ENCODE measurements at regions not wholly inside any gene's neighbourhood (a gene's known extent, or its start where the extent isn't known, plus 50 kb on each side); places are given as distances from the start of the nearest gene placed in this dataset.

DNA sequence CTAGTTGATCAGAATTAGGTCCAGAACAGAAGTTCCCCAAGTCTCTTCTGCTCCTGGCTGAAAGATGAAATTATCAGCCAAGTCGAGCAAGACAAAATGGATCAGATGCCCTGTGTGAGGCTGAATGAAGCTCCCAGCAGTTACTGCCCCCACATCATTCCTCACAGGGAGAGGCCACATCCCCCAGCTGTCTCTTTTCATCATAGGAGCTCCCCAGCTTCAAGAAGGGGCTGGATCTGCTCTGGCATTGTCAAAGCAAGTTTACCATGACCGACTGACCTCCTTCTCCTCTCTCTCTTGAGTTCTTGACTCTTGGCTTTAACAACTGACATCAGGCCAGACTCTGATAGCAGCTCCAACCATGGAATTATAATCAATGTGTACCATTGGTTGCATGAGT is 133.3 kb upstream of the RAD23B start:
- Histone ChIP-seq H3K4me3 (ENCODE audit: low read length) (no peak overlapping the region), H3K27ac (ENCODE audit: low read depth in 1 of 2, low read length in 2 of 2) (no peak overlapping the region), H3K4me1 (ENCODE audit: insufficient read depth, low read length) (no peaks in the 10 kb centered on the region), H3K9me3 (ENCODE audit: control insufficient read depth in 1 of 2, insufficient read depth in 1 of 2, low read length in 2 of 2) (no peaks in the 10 kb centered on the region), H3K36me3 (ENCODE audit: insufficient read depth, low read length) (no peaks in the 10 kb centered on the region), H3K27me3 (ENCODE audit: control insufficient read depth in 1 of 2, insufficient read depth in 2 of 2, low read length in 2 of 2) (no peaks in the 10 kb centered on the region)
- CTCF ChIA-PET = no interaction called here
- no peak for TF ChIP-seq CTCF (IDR thresholded peaks at IDR 0.05)
- POLR2A ChIA-PET = no interaction called here
- Mint-ChIP-seq H3K4me3 (no peak overlapping the region), H3K9me3 (peaks cover 4% of the 10 kb centered on the region), H3K27me3 (peaks cover 15% of the 10 kb centered on the region), H3K36me3 (ENCODE audit: low read depth) (no peaks in the 10 kb centered on the region), H3K27ac (no peak overlapping the region), H3K4me1 (ENCODE audit: low read depth) (no peaks in the 10 kb centered on the region)
- ATAC-seq (ENCODE audit: poor library complexity) (no peak), DNase-seq (no peak)
- intact Hi-C loops (cut with DNase I, micrococcal nuclease) = no loop called here

GRCh38 chr9:107153336-107153735 is 129.7 kb upstream of the RAD23B start:
- POLR2A ChIA-PET = no interaction called here

DNA sequence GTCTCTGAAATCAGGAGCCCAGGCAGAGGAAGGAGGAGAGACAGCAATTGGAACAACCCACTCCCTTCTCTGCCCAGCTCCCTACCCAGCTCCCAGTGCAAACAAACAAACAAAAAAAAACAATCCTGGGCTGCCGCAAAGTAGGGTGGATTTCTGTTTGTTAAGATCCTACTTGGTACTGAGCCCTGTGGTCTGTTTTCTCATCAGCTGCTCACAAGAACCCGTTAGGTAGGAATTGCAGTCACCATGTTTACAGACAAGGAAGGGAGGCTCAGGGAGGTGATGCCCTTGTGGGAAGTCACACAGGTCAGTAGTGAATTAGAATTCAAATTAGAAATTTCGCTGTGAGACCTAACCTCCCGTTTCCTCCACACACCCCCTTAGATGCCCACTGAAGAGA is 128.8 kb upstream of the RAD23B start:
- Histone ChIP-seq H3K9me3 (ENCODE audit: control insufficient read depth in 1 of 2, insufficient read depth in 1 of 2, low read length in 2 of 2) (no peaks in the 10 kb centered on the region), H3K4me1 (ENCODE audit: insufficient read depth, low read length) (no peaks in the 10 kb centered on the region), H3K36me3 (ENCODE audit: insufficient read depth, low read length) (no peaks in the 10 kb centered on the region), H3K27ac (ENCODE audit: low read depth in 1 of 2, low read length in 2 of 2) (no peak overlapping the region), H3K27me3 (ENCODE audit: control insufficient read depth in 1 of 2, insufficient read depth in 2 of 2, low read length in 2 of 2) (no peaks in the 10 kb centered on the region), H3K4me3 (ENCODE audit: low read length) (no peak overlapping the region)
- Mint-ChIP-seq H3K27ac (no peak overlapping the region), H3K36me3 (ENCODE audit: low read depth) (no peaks in the 10 kb centered on the region), H3K4me3 (no peak overlapping the region), H3K9me3 (peaks cover 4% of the 10 kb centered on the region), H3K4me1 (ENCODE audit: low read depth) (no peaks in the 10 kb centered on the region), H3K27me3 (peaks cover 25% of the 10 kb centered on the region)
- TF ChIP-seq CTCF (IDR thresholded peaks at IDR 0.05) = no peak
- DNase-seq (no peak), ATAC-seq (ENCODE audit: poor library complexity) (no peak)
- intact Hi-C loops (cut with DNase I, micrococcal nuclease) = no loop called here
- ChIA-PET CTCF (no interaction called here), POLR2A (no interaction called here)

More at GRCh38 chr9:107153336-107153735, 129.7 kb upstream of the RAD23B start:
- Mint-ChIP-seq H3K4me3 (no peak overlapping the region), H3K27ac (no peak overlapping the region), H3K4me1 (ENCODE audit: low read depth) (no peaks in the 10 kb centered on the region), H3K9me3 (peaks cover 4% of the 10 kb centered on the region), H3K27me3 (peaks cover 27% of the 10 kb centered on the region), H3K36me3 (ENCODE audit: low read depth) (no peaks in the 10 kb centered on the region)
- H3K27me3 ChIP-seq (ENCODE audit: control insufficient read depth in 1 of 2, insufficient read depth in 2 of 2, low read length in 2 of 2) = no peaks in the 10 kb centered on the region
- H3K4me3 ChIP-seq (ENCODE audit: low read length) = no peak overlapping the region
- H3K9me3 ChIP-seq (ENCODE audit: control insufficient read depth in 1 of 2, insufficient read depth in 1 of 2, low read length in 2 of 2) = no peaks in the 10 kb centered on the region
- ATAC-seq (ENCODE audit: poor library complexity) = no peak
- TF ChIP-seq CTCF (IDR thresholded peaks at IDR 0.05) = no peak
- CTCF ChIA-PET = no interaction called here
- no peak for DNase-seq
- H3K36me3 ChIP-seq (ENCODE audit: insufficient read depth, low read length) = no peaks in the 10 kb centered on the region
- intact Hi-C loops (cut with DNase I, micrococcal nuclease) = no loop called here
- no peaks in the 10 kb centered on the region for H3K4me1 ChIP-seq (ENCODE audit: insufficient read depth, low read length)
- H3K27ac ChIP-seq (ENCODE audit: low read depth in 1 of 2, low read length in 2 of 2) = no peak overlapping the region
